Osteoblast (primary cell): ENCODE measurements at regions not wholly inside any gene's neighbourhood (a gene's known extent, or its start where the extent isn't known, plus 50 kb on each side); places are given as distances from the start of the nearest gene placed in this dataset.

Experiments
- DNase-seq: peaks from one replicate; pipeline ENCODE4 v3.0.0; 2011; ENCODE audit warnings: low spot score, mixed read lengths; ENCODE audit not compliant: insufficient read length; ENCODE audit errors: missing footprints
- H2AFZ ChIP-seq: 2 replicates; pipeline ENCODE4 v1.6.0; 2011; ENCODE audit warnings: mild to moderate bottlenecking, low read length
- H3K27ac ChIP-seq: 2 replicates; pipeline ENCODE4 v1.5.1; 2011; ENCODE audit warnings: mild to moderate bottlenecking, low read depth, low read length, moderate library complexity
- H3K27me3 ChIP-seq: 2 replicates; pipeline ENCODE4 v1.6.0; 2012; ENCODE audit warnings: mild to moderate bottlenecking, control low read depth, inconsistent platforms, low read length, moderate library complexity; ENCODE audit not compliant: insufficient read depth
- H3K36me3 ChIP-seq: 2 replicates; pipeline ENCODE4 v1.5.1; 2011; ENCODE audit warnings: mild to moderate bottlenecking, low read length, control low read depth, moderate library complexity; ENCODE audit not compliant: insufficient read depth
- H3K4me1 ChIP-seq: 2 replicates; pipeline ENCODE4 v1.5.1; 2011; ENCODE audit warnings: mild to moderate bottlenecking, low read length, control low read depth, moderate library complexity; ENCODE audit not compliant: insufficient read depth
- H3K4me2 ChIP-seq: 2 replicates; pipeline ENCODE4 v1.6.0; 2011; ENCODE audit warnings: mild to moderate bottlenecking, low read length; ENCODE audit not compliant: insufficient read depth
- H3K4me3 ChIP-seq: fragments of 200-600 bp; sonication (generic); 3 replicates; pipeline ENCODE4 v1.5.1; 2012; ENCODE audit warnings: mild to moderate bottlenecking, low read length, inconsistent platforms; ENCODE audit not compliant: insufficient read depth
- H3K79me2 ChIP-seq: 2 replicates; pipeline ENCODE4 v1.6.0; 2012; ENCODE audit warnings: mild to moderate bottlenecking, low read length, control low read depth, inconsistent platforms; ENCODE audit not compliant: insufficient read depth
- H3K9me3 ChIP-seq: 2 replicates; pipeline ENCODE4 v1.5.1; 2011; ENCODE audit warnings: low read depth, low read length, control low read depth
- H4K20me1 ChIP-seq: 2 replicates; pipeline ENCODE4 v1.6.0; 2012; ENCODE audit warnings: mild to moderate bottlenecking, low read length, control low read depth; ENCODE audit not compliant: insufficient read depth
- TF ChIP-seq, protein P1 (sequence below): IDR thresholded peaks from 2 replicates; pipeline ENCODE4 v1.5.1; 2011; ENCODE audit warnings: mild to moderate bottlenecking, low read depth, low read length, moderate library complexity; ENCODE audit errors: extremely low read depth

DNA sequence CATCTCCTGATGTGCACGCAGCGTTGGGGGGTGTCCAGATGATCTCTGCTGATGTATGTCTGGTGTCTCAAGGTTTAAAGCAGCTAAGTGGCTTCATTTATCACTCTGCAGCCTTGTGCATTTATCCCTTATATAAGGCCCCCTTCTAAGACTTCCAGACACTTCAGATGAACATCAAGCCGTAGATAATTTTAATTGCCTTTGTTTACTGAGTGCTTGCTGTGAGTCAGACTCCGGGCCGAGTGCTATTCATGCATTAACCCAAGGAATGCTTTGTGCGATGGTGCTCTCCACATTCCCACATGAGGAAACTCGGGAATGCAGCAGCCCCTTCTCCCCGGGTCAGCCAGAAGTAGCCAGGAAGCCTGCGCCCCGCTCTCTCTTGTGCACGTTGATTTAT is 328.6 kb upstream of the COBL start:
- Histone ChIP-seq H3K79me2 (no peaks in the 10 kb centered on the region), H3K36me3 (no peaks in the 10 kb centered on the region), H2AFZ (no peak overlapping the region), H4K20me1 (no peaks in the 10 kb centered on the region), H3K9me3 (no peaks in the 10 kb centered on the region), H3K4me2 (no peak overlapping the region), H3K4me3 (no peak overlapping the region), H3K27me3 (no peaks in the 10 kb centered on the region), H3K4me1 (no peaks in the 10 kb centered on the region), H3K27ac (no peak overlapping the region)
- no peak for DNase-seq
- TF ChIP-seq, protein P1, sequence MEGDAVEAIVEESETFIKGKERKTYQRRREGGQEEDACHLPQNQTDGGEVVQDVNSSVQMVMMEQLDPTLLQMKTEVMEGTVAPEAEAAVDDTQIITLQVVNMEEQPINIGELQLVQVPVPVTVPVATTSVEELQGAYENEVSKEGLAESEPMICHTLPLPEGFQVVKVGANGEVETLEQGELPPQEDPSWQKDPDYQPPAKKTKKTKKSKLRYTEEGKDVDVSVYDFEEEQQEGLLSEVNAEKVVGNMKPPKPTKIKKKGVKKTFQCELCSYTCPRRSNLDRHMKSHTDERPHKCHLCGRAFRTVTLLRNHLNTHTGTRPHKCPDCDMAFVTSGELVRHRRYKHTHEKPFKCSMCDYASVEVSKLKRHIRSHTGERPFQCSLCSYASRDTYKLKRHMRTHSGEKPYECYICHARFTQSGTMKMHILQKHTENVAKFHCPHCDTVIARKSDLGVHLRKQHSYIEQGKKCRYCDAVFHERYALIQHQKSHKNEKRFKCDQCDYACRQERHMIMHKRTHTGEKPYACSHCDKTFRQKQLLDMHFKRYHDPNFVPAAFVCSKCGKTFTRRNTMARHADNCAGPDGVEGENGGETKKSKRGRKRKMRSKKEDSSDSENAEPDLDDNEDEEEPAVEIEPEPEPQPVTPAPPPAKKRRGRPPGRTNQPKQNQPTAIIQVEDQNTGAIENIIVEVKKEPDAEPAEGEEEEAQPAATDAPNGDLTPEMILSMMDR: no peak

DNA sequence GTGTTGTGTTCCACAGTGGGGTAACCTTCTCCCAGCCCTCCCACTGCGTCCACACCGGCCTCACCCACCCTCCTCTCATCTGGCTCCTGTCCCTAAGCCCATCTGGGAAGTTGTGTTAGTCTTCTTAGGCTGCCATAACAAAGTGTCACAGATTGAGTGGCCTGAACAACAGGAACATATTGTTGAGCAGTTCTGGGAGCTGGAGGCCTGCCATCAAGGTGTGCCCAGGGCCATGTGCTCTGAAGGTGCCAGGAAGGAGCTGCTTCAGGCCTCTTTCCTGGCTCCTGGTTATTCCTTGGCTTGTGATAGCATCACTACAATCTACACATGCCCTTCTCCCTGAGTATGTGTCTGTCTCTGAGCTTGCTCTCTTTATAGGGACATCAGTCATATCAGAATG is 327.6 kb upstream of the COBL start:
- H3K36me3 ChIP-seq: no peaks in the 10 kb centered on the region
- H3K79me2 ChIP-seq: no peaks in the 10 kb centered on the region
- H2AFZ ChIP-seq: no peak overlapping the region
- no peak overlapping the region for H3K27ac ChIP-seq
- TF ChIP-seq, protein P1: no peak
- H3K4me3 ChIP-seq: no peak overlapping the region
- H3K4me1 ChIP-seq: no peaks in the 10 kb centered on the region
- no peak for DNase-seq
- no peaks in the 10 kb centered on the region for H3K9me3 ChIP-seq
- no peak overlapping the region for H3K4me2 ChIP-seq
- no peaks in the 10 kb centered on the region for H4K20me1 ChIP-seq
- H3K27me3 ChIP-seq: no peaks in the 10 kb centered on the region

DNA sequence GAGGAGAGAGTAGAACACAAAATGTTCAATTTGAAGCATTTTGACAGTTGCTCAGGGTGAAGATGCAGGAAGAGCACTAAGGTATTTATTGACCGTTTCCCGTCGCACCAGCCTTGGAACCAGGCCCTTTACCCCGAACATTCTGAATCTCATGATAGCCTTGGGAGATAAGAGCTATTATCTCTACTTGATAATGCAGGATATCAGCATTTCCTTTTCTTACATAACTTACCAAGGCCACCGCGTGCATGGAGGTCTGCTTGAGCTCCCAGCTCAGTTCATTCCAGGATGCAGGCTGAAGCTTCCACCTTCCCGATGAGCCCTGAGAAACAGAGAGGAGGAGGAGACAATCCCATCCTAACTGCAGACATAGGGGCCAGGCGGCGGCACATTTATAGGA is 324.2 kb upstream of the COBL start:
- H3K27me3 ChIP-seq: no peaks in the 10 kb centered on the region
- no peaks in the 10 kb centered on the region for H3K9me3 ChIP-seq
- H3K4me1 ChIP-seq: no peaks in the 10 kb centered on the region
- no peaks in the 10 kb centered on the region for H3K79me2 ChIP-seq
- TF ChIP-seq, protein P1: no peak
- H2AFZ ChIP-seq: no peak overlapping the region
- DNase-seq: no peak
- no peak overlapping the region for H3K27ac ChIP-seq
- H3K36me3 ChIP-seq: no peaks in the 10 kb centered on the region
- no peak overlapping the region for H3K4me3 ChIP-seq
- no peak overlapping the region for H3K4me2 ChIP-seq
- H4K20me1 ChIP-seq: no peaks in the 10 kb centered on the region

GRCh38 chr7:51639661-51640334 is 323.2 kb upstream of the COBL start:
- Histone ChIP-seq H3K27ac (no peak overlapping the region), H2AFZ (no peak overlapping the region), H3K4me1 (no peaks in the 10 kb centered on the region), H3K27me3 (no peaks in the 10 kb centered on the region), H3K36me3 (no peaks in the 10 kb centered on the region), H4K20me1 (no peaks in the 10 kb centered on the region), H3K79me2 (no peaks in the 10 kb centered on the region), H3K4me2 (no peak overlapping the region), H3K4me3 (no peak overlapping the region), H3K9me3 (no peaks in the 10 kb centered on the region)
- TF ChIP-seq, protein P1: no peak
- no peak for DNase-seq
